ENCODE measurements at regions not wholly inside any gene's neighbourhood (a gene's known extent, or its start where the extent isn't known, plus 50 kb on each side); places are given as distances from the start of the nearest gene placed in this dataset.

- TF ChIP-seq, protein P1, sequence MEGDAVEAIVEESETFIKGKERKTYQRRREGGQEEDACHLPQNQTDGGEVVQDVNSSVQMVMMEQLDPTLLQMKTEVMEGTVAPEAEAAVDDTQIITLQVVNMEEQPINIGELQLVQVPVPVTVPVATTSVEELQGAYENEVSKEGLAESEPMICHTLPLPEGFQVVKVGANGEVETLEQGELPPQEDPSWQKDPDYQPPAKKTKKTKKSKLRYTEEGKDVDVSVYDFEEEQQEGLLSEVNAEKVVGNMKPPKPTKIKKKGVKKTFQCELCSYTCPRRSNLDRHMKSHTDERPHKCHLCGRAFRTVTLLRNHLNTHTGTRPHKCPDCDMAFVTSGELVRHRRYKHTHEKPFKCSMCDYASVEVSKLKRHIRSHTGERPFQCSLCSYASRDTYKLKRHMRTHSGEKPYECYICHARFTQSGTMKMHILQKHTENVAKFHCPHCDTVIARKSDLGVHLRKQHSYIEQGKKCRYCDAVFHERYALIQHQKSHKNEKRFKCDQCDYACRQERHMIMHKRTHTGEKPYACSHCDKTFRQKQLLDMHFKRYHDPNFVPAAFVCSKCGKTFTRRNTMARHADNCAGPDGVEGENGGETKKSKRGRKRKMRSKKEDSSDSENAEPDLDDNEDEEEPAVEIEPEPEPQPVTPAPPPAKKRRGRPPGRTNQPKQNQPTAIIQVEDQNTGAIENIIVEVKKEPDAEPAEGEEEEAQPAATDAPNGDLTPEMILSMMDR (IDR thresholded peaks at IDR 0.05) = no peak
- TF ChIP-seq POLR2A (IDR thresholded peaks at IDR 0.05) = no peak
Measured at GRCh38 chr12:127583041-127583440, 683.9 kb upstream of the TMEM132C start.
